ENCODE measurements at regions not wholly inside any gene's neighbourhood (a gene's known extent, or its start where the extent isn't known, plus 50 kb on each side); places are given as distances from the start of the nearest gene placed in this dataset.
"Not testable (repeated sequence)": the region's sequence is repeated elsewhere in the genome, so short reads cannot be mapped to it uniquely, and the experiment has no call there.

DNA sequence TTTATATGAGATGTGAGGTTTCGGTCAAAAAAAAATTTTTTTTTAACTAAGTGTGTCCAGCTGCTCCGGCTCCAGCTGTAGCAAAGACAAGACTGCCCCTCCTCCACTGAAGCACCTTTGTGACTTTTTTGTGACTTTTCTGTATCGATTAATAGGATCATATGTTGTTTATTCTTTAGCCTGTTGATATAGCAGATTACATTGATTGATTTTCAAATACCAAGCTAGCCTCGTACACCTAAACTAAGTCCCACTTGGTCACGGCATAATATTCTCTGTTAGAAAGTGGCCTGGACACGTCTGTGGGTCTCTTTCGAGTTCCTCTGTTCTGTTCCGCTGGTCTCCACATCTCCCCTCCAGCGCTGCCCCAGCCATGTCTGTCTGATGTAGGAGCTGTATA, 126.8 kb downstream of the IGLL1 start:
- TF ChIP-seq, protein P1, sequence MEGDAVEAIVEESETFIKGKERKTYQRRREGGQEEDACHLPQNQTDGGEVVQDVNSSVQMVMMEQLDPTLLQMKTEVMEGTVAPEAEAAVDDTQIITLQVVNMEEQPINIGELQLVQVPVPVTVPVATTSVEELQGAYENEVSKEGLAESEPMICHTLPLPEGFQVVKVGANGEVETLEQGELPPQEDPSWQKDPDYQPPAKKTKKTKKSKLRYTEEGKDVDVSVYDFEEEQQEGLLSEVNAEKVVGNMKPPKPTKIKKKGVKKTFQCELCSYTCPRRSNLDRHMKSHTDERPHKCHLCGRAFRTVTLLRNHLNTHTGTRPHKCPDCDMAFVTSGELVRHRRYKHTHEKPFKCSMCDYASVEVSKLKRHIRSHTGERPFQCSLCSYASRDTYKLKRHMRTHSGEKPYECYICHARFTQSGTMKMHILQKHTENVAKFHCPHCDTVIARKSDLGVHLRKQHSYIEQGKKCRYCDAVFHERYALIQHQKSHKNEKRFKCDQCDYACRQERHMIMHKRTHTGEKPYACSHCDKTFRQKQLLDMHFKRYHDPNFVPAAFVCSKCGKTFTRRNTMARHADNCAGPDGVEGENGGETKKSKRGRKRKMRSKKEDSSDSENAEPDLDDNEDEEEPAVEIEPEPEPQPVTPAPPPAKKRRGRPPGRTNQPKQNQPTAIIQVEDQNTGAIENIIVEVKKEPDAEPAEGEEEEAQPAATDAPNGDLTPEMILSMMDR (conservative IDR thresholded peaks at IDR 0.05) = no peak

DNA sequence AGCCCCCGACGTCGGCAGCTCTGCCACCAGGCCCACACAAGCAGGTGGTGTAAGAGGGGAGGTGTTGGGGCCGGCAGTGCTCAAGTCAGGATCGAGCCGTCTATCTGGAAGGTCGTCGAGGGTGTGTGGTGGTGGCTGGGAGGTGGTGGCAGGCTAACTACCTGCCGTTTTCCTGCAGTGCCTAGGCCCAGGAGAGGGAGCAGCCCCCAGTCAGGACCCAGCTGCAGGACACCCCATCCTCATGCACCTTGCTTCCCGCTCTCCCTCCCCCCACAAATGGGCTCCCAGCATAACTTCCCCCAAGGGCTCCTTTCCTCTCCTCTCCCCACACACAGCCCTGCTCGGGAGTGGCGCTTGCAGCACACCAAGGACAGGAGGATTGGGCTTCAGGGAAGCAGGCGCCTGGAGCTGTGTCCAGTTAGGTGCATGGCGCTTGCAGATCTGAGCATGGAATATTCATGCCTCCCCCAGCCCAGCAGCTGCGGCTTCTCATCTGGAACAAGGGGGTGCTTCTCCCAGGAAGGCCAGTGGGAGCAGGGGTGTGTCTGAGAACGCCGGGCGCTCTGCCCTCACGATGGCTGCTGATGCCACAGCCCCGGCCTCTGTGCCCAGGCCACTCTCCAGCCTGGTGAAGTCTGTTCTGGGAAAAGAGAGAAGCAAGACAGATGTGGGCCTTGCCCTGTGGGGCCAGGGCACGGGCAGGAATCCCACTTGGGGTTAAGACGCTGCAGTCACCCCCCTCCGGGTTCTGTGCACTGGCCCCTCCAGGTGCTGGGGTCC, 127.7 kb downstream of the IGLL1 start:
- TF ChIP-seq, protein P1 (conservative IDR thresholded peaks at IDR 0.05) = no peak
- H3K27ac ChIP-seq = no peak overlapping the region

More for the DNA sequence above, 126.8 kb downstream of the IGLL1 start:
- no peak overlapping the region for H3K27ac ChIP-seq

DNA sequence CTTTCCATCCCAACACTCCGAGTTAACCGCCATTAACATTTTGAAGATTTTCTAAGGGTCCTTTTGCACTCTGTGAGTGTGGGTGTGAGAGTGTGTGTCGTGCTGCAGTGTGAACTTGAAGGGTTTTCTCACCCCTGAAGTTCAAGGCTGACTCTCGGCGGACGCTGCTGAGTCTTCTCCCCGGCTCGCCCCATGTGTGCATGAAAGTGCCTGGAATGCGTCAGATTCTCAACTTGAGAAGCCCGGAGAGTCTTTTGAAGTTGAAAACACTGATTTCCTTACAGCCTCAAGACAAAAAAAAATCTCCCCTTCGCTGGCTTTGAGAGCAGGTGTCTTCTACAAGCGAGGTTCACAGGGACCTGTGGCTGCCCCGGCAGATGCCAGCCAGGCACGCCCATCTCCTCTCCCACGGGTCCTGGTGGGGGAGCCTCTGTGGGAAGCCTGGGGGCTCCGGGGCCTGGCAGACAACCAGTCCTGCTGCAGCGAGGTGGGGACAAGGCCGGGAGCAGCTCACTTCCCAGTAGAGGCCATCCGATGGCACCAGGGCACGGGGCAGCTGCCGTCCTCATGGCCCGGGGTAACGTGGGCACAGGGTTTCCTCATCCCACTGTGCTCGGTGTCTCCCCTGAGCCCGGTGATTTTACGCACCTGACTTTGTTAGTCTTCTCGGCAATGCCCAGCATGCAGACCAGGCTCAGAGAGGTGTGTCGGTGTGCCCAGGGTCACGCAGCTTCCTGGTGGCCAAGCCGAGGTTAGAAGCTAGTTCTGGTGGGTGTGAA, 128.4 kb downstream of the IGLL1 start:
- not testable (repeated sequence) for H3K27ac ChIP-seq

- H3K27ac ChIP-seq = not testable (repeated sequence)
These were observed 129.3 kb downstream of the IGLL1 start for GRCh38 chr22:23450821-23451220.

GRCh38 chr22:23450434-23450795, 129.7 kb downstream of the IGLL1 start:
- H3K27ac ChIP-seq = no peak overlapping the region
- TF ChIP-seq, protein P1 (conservative IDR thresholded peaks at IDR 0.05) = no peak

GRCh38 chr22:23449748-23450433, 130.2 kb downstream of the IGLL1 start:
- not testable (repeated sequence) for H3K27ac ChIP-seq

DNA sequence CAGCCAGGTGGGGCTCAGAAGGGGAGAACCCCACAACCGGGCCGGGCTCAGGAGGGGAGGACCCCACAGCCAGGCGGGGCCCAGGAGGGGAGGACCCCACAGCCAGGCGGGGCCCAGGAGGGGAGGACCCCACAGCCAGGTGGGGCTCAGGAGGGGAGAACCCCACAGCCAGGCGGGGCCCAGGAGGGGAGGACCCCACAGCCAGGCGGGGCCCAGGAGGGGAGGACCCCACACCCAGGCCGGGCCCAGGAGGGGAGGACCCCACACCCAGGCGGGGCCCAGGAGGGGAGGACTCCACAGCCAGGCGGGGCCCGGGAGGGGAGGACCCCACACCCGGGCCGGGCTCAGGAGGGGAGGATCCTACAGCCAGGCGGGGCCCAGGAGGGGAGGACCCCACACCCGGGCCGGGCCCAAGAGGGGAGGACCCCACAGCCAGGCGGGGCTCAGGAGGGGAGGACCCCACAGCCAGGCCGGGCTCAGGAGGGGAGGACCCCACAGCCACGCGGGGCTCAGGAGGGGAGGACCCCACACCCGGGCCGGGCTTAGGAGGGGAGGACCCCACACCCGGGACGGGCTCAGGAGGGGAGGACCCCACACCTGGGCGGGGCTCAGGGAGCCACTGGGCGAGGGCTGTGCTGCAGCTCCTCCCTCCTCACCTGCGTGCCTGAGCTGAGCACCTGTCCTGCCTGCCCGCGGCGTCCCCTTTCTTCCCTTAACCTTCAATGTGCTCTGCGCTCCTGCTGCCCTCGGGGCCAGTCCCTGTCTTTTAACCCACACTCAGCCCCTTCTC, 131.4 kb downstream of the IGLL1 start:
- H3K27ac ChIP-seq = not testable (repeated sequence)

- TF ChIP-seq, protein P1 (conservative IDR thresholded peaks at IDR 0.05) = no peak
- no peak overlapping the region for H3K27ac ChIP-seq
These were observed 133.2 kb downstream of the IGLL1 start for GRCh38 chr22:23446796-23447350.

- not testable (repeated sequence) for H3K27ac ChIP-seq
These were observed 133.9 kb downstream of the IGLL1 start for GRCh38 chr22:23446194-23446593.

DNA sequence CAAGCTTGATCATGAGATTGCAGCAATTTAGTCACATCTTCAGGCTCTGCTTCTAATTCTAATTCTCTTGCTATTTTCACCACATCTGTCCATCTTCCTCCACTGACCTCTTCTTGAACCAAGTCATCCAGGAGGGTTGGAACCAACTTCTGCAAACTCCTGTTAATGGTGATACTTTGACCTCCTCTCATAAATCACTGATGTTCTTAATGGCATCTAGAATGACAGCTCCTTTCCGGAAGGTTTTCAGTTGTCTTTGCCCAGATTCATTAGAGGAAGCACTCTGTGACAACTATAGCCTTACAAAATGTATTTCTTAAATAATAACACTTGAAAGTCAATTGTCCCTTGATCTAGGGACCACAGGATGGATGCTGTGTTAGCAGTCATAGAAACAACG, 136.2 kb downstream of the IGLL1 start:
- H3K27ac ChIP-seq = not testable (repeated sequence)

- not testable (repeated sequence) for H3K27ac ChIP-seq
These were observed 140.5 kb downstream of the IGLL1 start for GRCh38 chr22:23439581-23439980.
